GM21447 (cell line): ENCODE measurements at regions not wholly inside any gene's neighbourhood (a gene's known extent, or its start where the extent isn't known, plus 50 kb on each side); places are given as distances from the start of the nearest gene placed in this dataset.

Experiments
- ATAC-seq: cut with Tn5 transposase; IDR thresholded peaks from one replicate; pipeline ENCODE4 v1.9.1; 2021; ENCODE audit not compliant: unreplicated experiment

- ATAC-seq: no peak
Observed at GRCh38 chr10:45243261-45243660, 72.1 kb downstream of the OR13A1 start.

DNA sequence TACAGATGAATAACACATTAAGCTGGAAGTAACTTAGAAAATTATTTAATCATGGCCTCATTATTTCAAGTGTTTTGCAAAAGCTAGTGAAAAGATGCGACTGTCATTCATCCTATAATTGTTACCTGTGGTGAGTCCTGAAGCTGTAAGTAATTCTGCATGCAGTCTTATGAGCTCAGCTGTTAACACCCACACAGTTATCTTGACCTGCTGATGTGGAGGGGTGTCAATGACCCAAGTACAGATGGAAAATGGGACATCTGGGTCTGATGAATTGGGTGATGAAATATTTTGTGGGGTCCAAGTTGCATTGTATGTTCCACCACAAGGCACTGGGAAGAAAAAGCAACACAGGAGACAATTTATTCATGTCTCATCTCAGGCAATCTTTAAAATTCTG, 68.9 kb downstream of the OR13A1 start:
- ATAC-seq: no peak

DNA sequence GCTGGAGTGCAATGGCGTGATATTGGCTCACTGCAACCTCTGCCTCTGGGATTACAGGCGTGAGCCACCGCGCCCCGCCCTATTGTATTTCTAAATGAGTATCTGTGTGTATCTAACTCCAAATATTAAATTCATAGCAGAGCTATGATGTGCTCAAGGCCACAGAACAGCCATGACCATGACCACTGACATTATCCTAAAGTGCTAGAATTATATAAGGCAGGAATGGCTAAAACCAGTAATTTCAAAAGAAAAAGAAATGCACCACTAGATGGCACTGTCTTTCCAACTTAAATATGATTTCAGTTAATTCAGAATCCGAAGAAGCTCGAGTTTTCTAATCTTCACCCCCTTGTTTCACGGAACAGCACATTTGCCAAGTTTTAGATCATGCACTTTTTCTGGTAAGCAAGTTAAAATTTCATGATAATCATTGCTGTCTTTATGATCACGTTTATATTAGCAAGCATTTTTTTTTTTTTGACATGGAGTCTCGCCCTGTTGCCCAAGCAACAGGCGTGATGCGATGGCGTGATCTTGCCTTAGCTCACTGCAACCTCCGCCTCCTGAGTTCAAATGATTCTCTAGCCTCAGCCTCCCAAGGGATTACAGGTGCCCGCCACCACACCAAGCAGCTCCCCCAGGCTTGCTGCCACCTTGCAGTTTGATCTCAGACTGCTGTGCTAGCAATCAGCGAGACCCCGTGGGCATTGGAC, 65.3 kb downstream of the OR13A1 start:
- ATAC-seq: peak; percentile 85

DNA sequence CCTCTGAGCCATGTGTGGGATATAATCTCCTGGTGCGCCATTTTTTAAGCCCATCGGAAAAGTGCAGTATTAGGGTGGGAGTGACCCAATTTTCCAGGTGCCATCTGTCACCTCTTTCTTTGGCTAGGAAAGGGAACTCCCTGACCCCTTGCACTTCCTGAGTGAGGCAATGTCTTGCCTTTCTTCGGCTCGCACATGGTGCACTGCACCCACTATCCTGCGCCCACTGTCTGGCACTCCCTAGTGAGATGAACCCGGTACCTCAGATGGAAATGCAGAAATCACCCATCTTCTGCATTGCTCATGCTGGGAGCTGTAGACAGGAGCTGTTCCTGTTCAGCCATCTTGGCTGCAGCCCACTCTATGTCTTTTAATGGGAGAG, 64.7 kb downstream of the OR13A1 start:
- ATAC-seq: peak; percentile 14
